Right lobe of liver (tissue), 6 donors: ENCODE measurements at regions not wholly inside any gene's neighbourhood (a gene's known extent, or its start where the extent isn't known, plus 50 kb on each side); places are given as distances from the start of the nearest gene placed in this dataset.
"Not testable (repeated sequence)": the region's sequence is repeated elsewhere in the genome, so short reads cannot be mapped to it uniquely, and the experiment has no call there.

Experiments used
- ATAC-seq, 4 donors: fragments of 200-7000 bp; cut with Tn5 transposase; one replicate each; pipeline ENCODE4 v1.9.1; 2020; ENCODE audit warnings: mild to moderate bottlenecking in 4 of 4, moderate library complexity in 4 of 4
- DNase-seq, 3 donors: peaks; one replicate each; pipeline ENCODE4 v3.0.0-alpha.2; 2020
- H3K27ac ChIP-seq, 3 donors: fragments of 200-600 bp; one replicate each; pipeline ENCODE4 v1.8.0; 2022
- H3K27me3 ChIP-seq, 2 donors: fragments of 200-600 bp; one replicate each; pipeline ENCODE4 v1.8.0; 2022
- H3K36me3 ChIP-seq, 4 donors: fragments of 200-600 bp; sonication (generic) in 1 of 4; one replicate each; pipeline versions ENCODE4 v1.5.1 to v1.8.0; 2017 to 2022; ENCODE audit warnings: control low read depth in 1 of 4
- H3K4me1 ChIP-seq, 4 donors: fragments of 200-600 bp; sonication (generic) in 1 of 4; one replicate each; pipeline versions ENCODE4 v1.5.1 to v1.8.0; 2017 to 2022; ENCODE audit warnings: control low read depth in 1 of 4
- H3K4me3 ChIP-seq, 3 donors: fragments of 200-600 bp; one replicate each; pipeline ENCODE4 v1.8.0; 2022
- H3K9me3 ChIP-seq, 4 donors: fragments of 200-600 bp; sonication (generic) in 1 of 4; one replicate each; pipeline versions ENCODE4 v1.5.1 to v1.8.0; 2017 to 2022; ENCODE audit warnings: control low read depth in 1 of 4
- CTCF ChIP-seq, 4 donors: fragments of 200-600 bp in 3 of 4; fragments of 450-650 bp in 1 of 4; IDR thresholded peaks; one replicate each; pipeline versions ENCODE4 v1.5.1 to v1.8.0; 2016 to 2022; ENCODE audit warnings: antibody characterized with exemption in 4 of 4, mild to moderate bottlenecking in 2 of 4
- POLR2A ChIP-seq: fragments of 450-650 bp; IDR thresholded peaks from one replicate; pipeline ENCODE4 v1.6.1; 2017; ENCODE audit warnings: antibody characterized with exemption, mild to moderate bottlenecking
- WGBS: methylation state at CpG from one replicate; pipeline ENCODE4 v1.1.6; 2018; ENCODE audit warnings: low coverage, low lambda C conversion rate; ENCODE audit not compliant: insufficient coverage; ENCODE audit errors: missing lambda C conversion rate; 5-methylcytosine and 5-hydroxymethylcytosine counted together
- intact Hi-C, 2 donors: fragments of 100-400 bp; cut with DNase I; formaldehyde crosslinking; loops; one replicate each; pipeline versions ENCODE4 v1.11.2 to v1.14.1; 2022
- donor health status: DM: no; HTN: yes; CAD: no.
- donor health status: DM: no; HTN: no; CAD: no.
- donor health status: DM: no; HTN: no; CAD: no.
- donor health status: DM: no; HTN: yes; CAD: no.
- donor health status: DM: no; HTN: yes; CAD: no.

- Histone ChIP-seq H3K27ac (no peak overlapping the region), H3K27me3 (no peaks in the 10 kb centered on the region), H3K4me1 (no peaks in the 10 kb centered on the region), H3K36me3 (no peaks in the 10 kb centered on the region), H3K9me3 (no peaks in the 10 kb centered on the region), H3K4me3 (no peak overlapping the region)
- TF ChIP-seq CTCF (IDR thresholded peaks at IDR 0.05) (no peak), POLR2A (no peak)
- no peak for DNase-seq
- no peak for ATAC-seq
- 43% methylated on average over 2 of the region's 2 CpGs for WGBS
- intact Hi-C loops: no loop called here
These were observed 214.2 kb upstream of the PUDP start for GRCh38 chrX:7362111-7362510.

GRCh38 chrX:7351926-7352325 lies 204.0 kb upstream of the PUDP start:
- Histone ChIP-seq H3K9me3 (no peaks in the 10 kb centered on the region), H3K4me3 (no peak overlapping the region), H3K4me1 (no peaks in the 10 kb centered on the region), H3K27ac (no peak overlapping the region), H3K36me3 (no peaks in the 10 kb centered on the region), H3K27me3 (no peaks in the 10 kb centered on the region)
- ATAC-seq: no peak
- TF ChIP-seq CTCF (IDR thresholded peaks at IDR 0.05): no peak
- TF ChIP-seq POLR2A: no peak
- intact Hi-C loops: no loop called here
- 75% methylated on average over 1 of the region's 1 CpG for WGBS
- DNase-seq: no peak

- no peak for ATAC-seq
- TF ChIP-seq POLR2A: no peak
- no peak for TF ChIP-seq CTCF (IDR thresholded peaks at IDR 0.05)
- Histone ChIP-seq H3K4me3 (no peak overlapping the region), H3K36me3 (no peaks in the 10 kb centered on the region), H3K27me3 (no peaks in the 10 kb centered on the region), H3K9me3 (no peaks in the 10 kb centered on the region), H3K4me1 (no peaks in the 10 kb centered on the region), H3K27ac (no peak overlapping the region)
- DNase-seq: no peak
- 83% methylated on average over 4 of the region's 5 CpGs for WGBS
- intact Hi-C loops: no loop called here
These were observed 199.5 kb upstream of the PUDP start for GRCh38 chrX:7347465-7347864.

GRCh38 chrX:7346021-7346420 lies 198.1 kb upstream of the PUDP start:
- Histone ChIP-seq H3K36me3 (no peaks in the 10 kb centered on the region), H3K9me3 (no peaks in the 10 kb centered on the region), H3K4me1 (no peaks in the 10 kb centered on the region), H3K27me3 (no peaks in the 10 kb centered on the region), H3K4me3 (no peak overlapping the region), H3K27ac (no peak overlapping the region)
- intact Hi-C loops: no loop called here
- 73% methylated on average over 1 of the region's 1 CpG for WGBS
- ATAC-seq: no peak
- DNase-seq: no peak
- TF ChIP-seq POLR2A: no peak
- TF ChIP-seq CTCF (IDR thresholded peaks at IDR 0.05): no peak

- Histone ChIP-seq H3K4me3 (no peak overlapping the region), H3K27me3 (no peaks in the 10 kb centered on the region), H3K36me3 (no peaks in the 10 kb centered on the region), H3K9me3 (no peaks in the 10 kb centered on the region), H3K4me1 (no peaks in the 10 kb centered on the region), H3K27ac (no peak overlapping the region)
- no peak for ATAC-seq
- no peak for DNase-seq
- WGBS: 90% methylated on average over 3 of the region's 3 CpGs
- TF ChIP-seq POLR2A (no peak), CTCF (IDR thresholded peaks at IDR 0.05) (no peak)
- intact Hi-C loops: no loop called here
These were observed 195.2 kb upstream of the PUDP start for GRCh38 chrX:7343181-7343580.

- H3K4me1 ChIP-seq, H3K36me3 ChIP-seq, H3K27ac ChIP-seq, H3K27me3 ChIP-seq, H3K9me3 ChIP-seq, ATAC-seq, intact Hi-C loops, DNase-seq, H3K4me3 ChIP-seq: not testable (repeated sequence)
- WGBS: 86% methylated on average over 2 of the region's 2 CpGs
These were observed 187.9 kb upstream of the PUDP start for GRCh38 chrX:7335816-7336362.
